DOHH2 (cell line): ENCODE measurements at regions not wholly inside any gene's neighbourhood (a gene's known extent, or its start where the extent isn't known, plus 50 kb on each side); places are given as distances from the start of the nearest gene placed in this dataset.

Experiments used
- H3F3A ChIP-seq: fragments of 200-600 bp; sonication (generic), shearing (Covaris generic); 2 replicates; pipeline ENCODE4 v1.6.0; 2016; ENCODE audit warnings: antibody characterized with exemption, mild to moderate bottlenecking; ENCODE audit not compliant: control insufficient read depth, insufficient read depth
- H3K27ac ChIP-seq: fragments of 200-600 bp; sonication (generic); 2 replicates; pipeline ENCODE4 v1.5.1; 2014; ENCODE audit warnings: low read depth, mild to moderate bottlenecking, low read length, moderate library complexity
- H3K27me3 ChIP-seq: fragments of 200-600 bp; sonication (generic); 2 replicates; pipeline ENCODE4 v1.6.1; 2014; ENCODE audit warnings: mild to moderate bottlenecking, low read length, mixed read lengths; ENCODE audit not compliant: control insufficient read depth
- H3K36me3 ChIP-seq: fragments of 200-600 bp; sonication (generic); 2 replicates; pipeline ENCODE4 v1.6.1; 2014; ENCODE audit warnings: mild to moderate bottlenecking, low read length, moderate library complexity, mixed read lengths; ENCODE audit not compliant: control insufficient read depth
- H3K4me1 ChIP-seq: fragments of 200-600 bp; sonication (generic); 2 replicates; pipeline ENCODE4 v1.6.1; 2014; ENCODE audit warnings: mild to moderate bottlenecking, low read length, mixed read lengths; ENCODE audit not compliant: control insufficient read depth
- H3K4me2 ChIP-seq: fragments of 200-600 bp; sonication (generic); 2 replicates; pipeline ENCODE4 v1.6.0; 2014; ENCODE audit warnings: mild to moderate bottlenecking, low read length, moderate library complexity
- H3K4me3 ChIP-seq: fragments of 200-600 bp; sonication (generic); 2 replicates; pipeline ENCODE4 v1.5.1; 2014; ENCODE audit warnings: mild to moderate bottlenecking, low read length, mixed read lengths
- H3K79me2 ChIP-seq: fragments of 200-600 bp; sonication (generic); 2 replicates; pipeline ENCODE4 v1.6.1; 2014; ENCODE audit warnings: mild to moderate bottlenecking, low read length, mixed read lengths; ENCODE audit not compliant: control insufficient read depth
- H3K9me2 ChIP-seq: fragments of 200-600 bp; sonication (generic); replicated peaks from 2 replicates; pipeline ENCODE4 v1.6.1; 2014; ENCODE audit warnings: mild to moderate bottlenecking, low read length, mixed read lengths; ENCODE audit not compliant: control insufficient read depth
- H3K9me3 ChIP-seq: fragments of 200-600 bp; sonication (generic); 2 replicates; pipeline ENCODE4 v1.6.1; 2014; ENCODE audit warnings: antibody characterized with exemption, low read length, mixed read lengths; ENCODE audit not compliant: control insufficient read depth, insufficient read depth
- H4K20me1 ChIP-seq: fragments of 200-600 bp; sonication (generic); 2 replicates; pipeline ENCODE4 v1.6.0; 2014; ENCODE audit warnings: low read depth, mild to moderate bottlenecking, antibody characterized with exemption, low read length, moderate library complexity; ENCODE audit not compliant: control insufficient read depth, insufficient read depth
- CTCF ChIP-seq: fragments of 200-600 bp; sonication (generic); IDR thresholded peaks from one replicate; pipeline ENCODE4 v1.5.1; 2014; ENCODE audit warnings: antibody characterized with exemption, mild to moderate bottlenecking, low read depth, low read length; ENCODE audit not compliant: poor library complexity, severe bottlenecking
- EZH2phosphoT487 ChIP-seq: fragments of 200-600 bp; sonication (generic); IDR thresholded peaks from 2 replicates; pipeline ENCODE4 v1.6.1; 2017; ENCODE audit warnings: borderline replicate concordance, mild to moderate bottlenecking, antibody characterized with exemption, low read length, moderate library complexity, mixed read lengths

DNA sequence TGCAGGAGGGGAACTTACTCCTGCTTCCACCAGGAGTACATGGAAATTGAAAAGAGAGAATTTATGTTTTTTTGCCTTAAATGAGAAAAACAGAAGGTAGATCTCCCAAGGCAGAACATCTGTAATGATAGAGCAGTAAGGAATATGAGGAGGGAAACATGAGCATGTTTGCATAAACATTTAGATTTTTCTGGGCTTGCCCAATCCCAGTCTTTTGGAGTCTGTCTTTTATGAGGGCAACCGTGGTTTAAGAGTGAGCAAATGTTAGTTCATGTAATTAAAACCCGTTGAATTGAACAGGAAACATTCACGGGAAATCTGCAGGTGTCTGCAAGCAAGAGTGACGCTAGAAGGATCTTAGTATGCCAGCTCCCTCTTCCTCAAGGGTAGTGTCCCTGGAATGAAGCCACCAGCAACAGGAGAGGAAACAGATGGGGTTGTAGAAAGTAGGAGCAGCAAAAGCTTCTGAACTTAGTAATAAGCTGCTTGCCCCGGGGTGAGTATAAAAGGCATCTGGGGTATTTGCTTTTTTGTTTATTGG is 79.3 kb downstream of the ARF6 start:
- Histone ChIP-seq H3K27me3 (no peaks in the 10 kb centered on the region), H3K4me3 (peak overlapping the region; percentile 74), H3K27ac (peak overlapping the region; percentile 98), H4K20me1 (no peaks in the 10 kb centered on the region), H3K9me3 (no peaks in the 10 kb centered on the region), H3F3A (peaks cover 55% of the 10 kb centered on the region), H3K4me1 (peaks cover 82% of the 10 kb centered on the region), H3K9me2 (no peaks in the 10 kb centered on the region), H3K79me2 (peaks cover 12% of the 10 kb centered on the region), H3K4me2 (peak overlapping the region; percentile 89), H3K36me3 (peaks cover 19% of the 10 kb centered on the region)
- TF ChIP-seq EZH2phosphoT487 (no peak), CTCF (no peak)

GRCh38 chr14:49972823-49973222 is 79.9 kb downstream of the ARF6 start:
- Histone ChIP-seq H3K4me2 (peak overlapping the region; percentile 89), H4K20me1 (no peaks in the 10 kb centered on the region), H3K4me1 (peaks cover 88% of the 10 kb centered on the region), H3K27ac (peak overlapping the region; percentile 98), H3F3A (peaks cover 55% of the 10 kb centered on the region), H3K9me3 (no peaks in the 10 kb centered on the region), H3K4me3 (peak overlapping the region; percentile 74), H3K79me2 (peaks cover 18% of the 10 kb centered on the region), H3K36me3 (peaks cover 19% of the 10 kb centered on the region), H3K9me2 (no peaks in the 10 kb centered on the region), H3K27me3 (no peaks in the 10 kb centered on the region)
- TF ChIP-seq EZH2phosphoT487 (no peak), CTCF (no peak)

DNA sequence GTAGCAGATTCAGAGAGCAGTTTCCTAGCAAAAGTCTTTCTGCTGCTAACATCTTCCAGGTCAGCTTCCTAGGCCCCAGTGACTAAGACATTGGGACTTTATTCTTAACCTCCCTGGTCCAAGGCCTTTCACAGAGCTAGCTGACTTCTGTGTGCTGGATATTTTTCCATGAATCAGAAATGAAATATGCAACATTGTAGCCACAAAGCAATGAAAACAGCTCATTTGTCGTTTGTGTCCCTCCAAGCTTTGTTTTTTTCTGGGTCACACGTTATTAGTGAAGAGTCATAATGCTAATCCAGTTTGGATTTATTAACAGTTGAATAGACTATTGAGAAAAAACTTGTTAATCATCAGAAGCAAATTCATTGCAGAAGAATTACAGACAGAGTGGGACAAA is 82.4 kb downstream of the ARF6 start:
- Histone ChIP-seq H3K27ac (peak overlapping the region; percentile 85), H3K9me3 (no peaks in the 10 kb centered on the region), H3K9me2 (no peaks in the 10 kb centered on the region), H3F3A (peaks cover 46% of the 10 kb centered on the region), H3K4me3 (peak overlapping the region; percentile 70; the same call in 1 of the 2 replicates), H3K36me3 (peaks cover 20% of the 10 kb centered on the region), H3K79me2 (peaks cover 37% of the 10 kb centered on the region), H3K27me3 (no peaks in the 10 kb centered on the region), H3K4me2 (peak overlapping the region; percentile 92), H3K4me1 (peaks cover 95% of the 10 kb centered on the region), H4K20me1 (no peaks in the 10 kb centered on the region)
- TF ChIP-seq CTCF, result no peak
- TF ChIP-seq EZH2phosphoT487, result no peak
